Lower leg skin (tissue), 4 donors: ENCODE measurements at regions not wholly inside any gene's neighbourhood (a gene's known extent, or its start where the extent isn't known, plus 50 kb on each side); places are given as distances from the start of the nearest gene placed in this dataset.
A peak's percentile ranks its signal among the peaks of the same experiment; 100 is the strongest.

Experiments used
- DNase-seq, 2 donors: peaks; one replicate each; pipeline ENCODE4 v3.0.0-alpha.2; 2019; ENCODE audit warnings: low spot score in 2 of 2
- H3K4me3 ChIP-seq: fragments of 200-600 bp; sonication (generic); 2 replicates; pipeline ENCODE4 v1.5.1; 2017; ENCODE audit warnings: mild to moderate bottlenecking, low read depth; ENCODE audit not compliant: poor library complexity, severe bottlenecking
- CTCF ChIP-seq, 3 donors: fragments of 450-650 bp; IDR thresholded peaks; one replicate each; pipeline ENCODE4 v1.5.1; 2016; ENCODE audit warnings: antibody characterized with exemption in 3 of 3, mild to moderate bottlenecking in 3 of 3, moderate library complexity in 2 of 3
- POLR2A ChIP-seq, 2 donors: fragments of 450-650 bp; IDR thresholded peaks; one replicate each; pipeline ENCODE4 v1.6.1; 2016 to 2017; ENCODE audit warnings: antibody characterized with exemption in 2 of 2, mild to moderate bottlenecking in 1 of 2, moderate library complexity in 1 of 2
- WGBS, 2 donors: methylation state at CpG; one replicate each; pipeline ENCODE4 v1.1.5; 2018; 5-methylcytosine and 5-hydroxymethylcytosine counted together
- intact Hi-C: fragments of 100-400 bp; cut with DNase I; formaldehyde crosslinking; loops from one replicate; pipeline ENCODE4 v1.15.0; 2023; ENCODE audit warnings: low total_unique reads

GRCh38 chr12:118709946-118710345 is 271.4 kb upstream of the SRRM4 start:
- TF ChIP-seq CTCF (IDR thresholded peaks at IDR 0.05): no peak
- TF ChIP-seq POLR2A (IDR thresholded peaks at IDR 0.05): no peak
- no peak for DNase-seq
- intact Hi-C loops: no loop called here
- H3K4me3 ChIP-seq: no peak overlapping the region
- WGBS, 2 donors: 70 to 80% methylated on average over 2 of the region's 2 CpGs

GRCh38 chr12:118711185-118711584 is 270.2 kb upstream of the SRRM4 start:
- peak in 1 of 2 donors; percentile 25 for DNase-seq
- no peak for TF ChIP-seq CTCF (IDR thresholded peaks at IDR 0.05)
- TF ChIP-seq POLR2A (IDR thresholded peaks at IDR 0.05): no peak
- WGBS, 2 donors: 67 to 71% methylated on average over 1 of the region's 1 CpG
- H3K4me3 ChIP-seq: no peak overlapping the region
- intact Hi-C loops: no loop called here

GRCh38 chr12:118714051-118714460 is 267.3 kb upstream of the SRRM4 start:
- DNase-seq: peak in 1 of 2 donors; percentile 3
- H3K4me3 ChIP-seq: no peak overlapping the region
- intact Hi-C loops: no loop called here
- TF ChIP-seq POLR2A (IDR thresholded peaks at IDR 0.05): no peak
- TF ChIP-seq CTCF (IDR thresholded peaks at IDR 0.05): no peak
- WGBS, 2 donors: 12 to 13% methylated on average over 5 of the region's 5 CpGs

GRCh38 chr12:118714500-118714899 is 266.8 kb upstream of the SRRM4 start:
- TF ChIP-seq CTCF (IDR thresholded peaks at IDR 0.05) (no peak), POLR2A (IDR thresholded peaks at IDR 0.05) (no peak)
- intact Hi-C loops: no loop called here
- no peak overlapping the region for H3K4me3 ChIP-seq
- 41 to 46% methylated on average over 4 of the region's 4 CpGs for WGBS, 2 donors
- DNase-seq: no peak

- intact Hi-C loops: no loop called here
- WGBS, 2 donors: 77 to 83% methylated on average over 2 of the region's 2 CpGs
- DNase-seq: no peak
- H3K4me3 ChIP-seq: no peak overlapping the region
- TF ChIP-seq CTCF (IDR thresholded peaks at IDR 0.05): no peak
- TF ChIP-seq POLR2A (IDR thresholded peaks at IDR 0.05): no peak
Measured at GRCh38 chr12:118715647-118716046, 265.7 kb upstream of the SRRM4 start.

GRCh38 chr12:118727196-118727978 is 254.0 kb upstream of the SRRM4 start:
- no peak for TF ChIP-seq CTCF (IDR thresholded peaks at IDR 0.05)
- TF ChIP-seq POLR2A (IDR thresholded peaks at IDR 0.05): no peak
- no peak for DNase-seq
- intact Hi-C loops: no loop called here
- H3K4me3 ChIP-seq: no peak overlapping the region
- WGBS, 2 donors: 53 to 55% methylated on average over 11 of the region's 11 CpGs
